WI38 (cell line): ENCODE measurements at regions not wholly inside any gene's neighbourhood (a gene's known extent, or its start where the extent isn't known, plus 50 kb on each side); places are given as distances from the start of the nearest gene placed in this dataset.

Experiments
- H3K4me3 ChIP-seq: 2 replicates; pipeline ENCODE4 v1.5.1; 2011; ENCODE audit warnings: low read depth, mild to moderate bottlenecking, control low read depth, low read length
- TF ChIP-seq, protein P1 (sequence below): IDR thresholded peaks from 2 replicates; pipeline ENCODE4 v1.5.1; 2012; ENCODE audit warnings: low read depth, mild to moderate bottlenecking, control low read depth, low read length

DNA sequence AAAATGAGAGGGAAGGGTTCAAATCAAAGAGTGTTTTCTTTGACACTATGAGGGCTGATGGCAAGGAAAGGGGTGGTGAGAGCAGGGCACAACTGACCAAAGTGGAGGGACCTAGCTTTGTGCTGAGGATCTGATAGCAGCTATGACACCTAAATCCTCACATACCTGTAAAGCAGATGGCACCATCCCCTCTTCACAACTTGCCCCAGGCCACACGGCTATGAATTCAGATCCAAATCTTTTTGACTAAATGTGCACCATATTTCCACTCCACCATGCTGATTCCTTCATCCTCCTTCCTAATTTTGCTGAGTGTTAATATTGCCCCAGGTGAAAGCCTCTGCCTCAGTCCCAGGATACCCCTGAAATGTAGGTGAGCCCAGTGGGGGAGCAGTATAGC is 385.7 kb downstream of the PLPP3 start:
- TF ChIP-seq, protein P1, sequence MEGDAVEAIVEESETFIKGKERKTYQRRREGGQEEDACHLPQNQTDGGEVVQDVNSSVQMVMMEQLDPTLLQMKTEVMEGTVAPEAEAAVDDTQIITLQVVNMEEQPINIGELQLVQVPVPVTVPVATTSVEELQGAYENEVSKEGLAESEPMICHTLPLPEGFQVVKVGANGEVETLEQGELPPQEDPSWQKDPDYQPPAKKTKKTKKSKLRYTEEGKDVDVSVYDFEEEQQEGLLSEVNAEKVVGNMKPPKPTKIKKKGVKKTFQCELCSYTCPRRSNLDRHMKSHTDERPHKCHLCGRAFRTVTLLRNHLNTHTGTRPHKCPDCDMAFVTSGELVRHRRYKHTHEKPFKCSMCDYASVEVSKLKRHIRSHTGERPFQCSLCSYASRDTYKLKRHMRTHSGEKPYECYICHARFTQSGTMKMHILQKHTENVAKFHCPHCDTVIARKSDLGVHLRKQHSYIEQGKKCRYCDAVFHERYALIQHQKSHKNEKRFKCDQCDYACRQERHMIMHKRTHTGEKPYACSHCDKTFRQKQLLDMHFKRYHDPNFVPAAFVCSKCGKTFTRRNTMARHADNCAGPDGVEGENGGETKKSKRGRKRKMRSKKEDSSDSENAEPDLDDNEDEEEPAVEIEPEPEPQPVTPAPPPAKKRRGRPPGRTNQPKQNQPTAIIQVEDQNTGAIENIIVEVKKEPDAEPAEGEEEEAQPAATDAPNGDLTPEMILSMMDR: no peak
- no peak overlapping the region for H3K4me3 ChIP-seq

DNA sequence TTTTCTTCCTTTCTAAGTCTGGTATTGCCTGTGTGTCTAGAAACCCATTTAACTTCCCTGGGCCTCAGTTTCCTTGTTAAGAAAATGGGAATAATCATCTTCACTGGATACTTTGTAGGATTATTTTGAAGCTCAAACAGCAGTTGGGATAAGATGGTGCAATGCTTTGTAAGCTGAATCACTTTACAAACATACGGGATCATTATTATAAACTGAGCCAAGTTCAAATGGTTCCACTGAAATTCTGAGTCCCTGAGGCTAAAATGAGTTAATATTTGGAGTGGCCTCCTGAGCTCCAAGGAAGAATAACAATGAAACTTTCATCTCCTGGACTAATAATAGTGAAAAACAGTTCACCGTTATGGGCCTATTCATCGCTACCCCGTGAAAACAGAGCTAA is 388.0 kb downstream of the PLPP3 start:
- no peak overlapping the region for H3K4me3 ChIP-seq
- TF ChIP-seq, protein P1: no peak

DNA sequence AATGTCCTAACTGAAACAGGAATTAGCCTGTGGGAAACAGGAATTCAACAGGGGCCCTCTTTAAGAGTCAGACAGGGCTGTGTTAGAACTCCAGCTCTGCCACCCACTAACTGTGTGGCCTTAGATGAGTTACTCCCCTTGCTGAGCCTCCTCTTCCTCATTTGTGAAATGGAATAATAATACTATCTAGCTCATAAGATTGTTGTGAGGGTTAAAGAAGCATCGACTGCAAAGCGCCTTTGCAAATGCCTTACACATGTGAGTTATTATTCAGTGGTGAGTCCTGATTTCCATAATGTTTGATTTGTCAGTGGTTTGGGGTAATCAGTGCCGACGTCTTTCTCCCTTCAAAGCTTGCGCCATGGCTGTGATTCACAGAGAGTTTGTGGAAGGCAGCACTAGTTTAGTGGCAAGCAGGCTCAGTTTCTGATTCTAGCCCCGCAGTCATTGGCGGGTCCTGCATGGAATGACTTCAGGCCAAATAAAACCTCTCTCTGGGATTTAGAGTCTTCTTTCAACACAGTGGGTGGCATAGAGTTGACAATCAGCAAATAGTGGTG is 388.5 kb downstream of the PLPP3 start:
- no peak overlapping the region for H3K4me3 ChIP-seq
- TF ChIP-seq, protein P1: no peak

GRCh38 chr1:56189946-56190805 is 389.2 kb downstream of the PLPP3 start:
- no peak overlapping the region for H3K4me3 ChIP-seq
- TF ChIP-seq, protein P1: no peak

GRCh38 chr1:56189454-56189853 is 389.9 kb downstream of the PLPP3 start:
- H3K4me3 ChIP-seq: no peak overlapping the region
- TF ChIP-seq, protein P1: no peak

DNA sequence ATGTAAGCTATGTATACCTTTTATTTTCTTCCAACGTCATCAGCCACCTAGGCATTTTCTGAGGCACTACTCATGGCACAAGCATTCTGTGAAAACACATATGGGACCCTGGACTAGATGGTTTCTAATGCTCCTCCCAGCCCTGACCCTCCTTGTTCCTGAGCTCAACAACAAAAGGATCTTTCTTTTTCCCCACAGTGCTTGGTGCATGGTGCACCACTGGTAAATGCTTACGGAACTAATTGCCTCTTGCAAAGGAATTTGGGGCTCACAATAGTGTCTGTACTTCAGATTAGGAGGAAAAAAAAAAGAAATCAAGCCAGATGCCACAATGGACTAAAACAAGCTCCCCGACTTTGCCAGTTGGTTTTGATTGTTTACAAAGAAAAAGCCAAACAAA is 390.5 kb downstream of the PLPP3 start:
- TF ChIP-seq, protein P1: no peak
- no peak overlapping the region for H3K4me3 ChIP-seq

DNA sequence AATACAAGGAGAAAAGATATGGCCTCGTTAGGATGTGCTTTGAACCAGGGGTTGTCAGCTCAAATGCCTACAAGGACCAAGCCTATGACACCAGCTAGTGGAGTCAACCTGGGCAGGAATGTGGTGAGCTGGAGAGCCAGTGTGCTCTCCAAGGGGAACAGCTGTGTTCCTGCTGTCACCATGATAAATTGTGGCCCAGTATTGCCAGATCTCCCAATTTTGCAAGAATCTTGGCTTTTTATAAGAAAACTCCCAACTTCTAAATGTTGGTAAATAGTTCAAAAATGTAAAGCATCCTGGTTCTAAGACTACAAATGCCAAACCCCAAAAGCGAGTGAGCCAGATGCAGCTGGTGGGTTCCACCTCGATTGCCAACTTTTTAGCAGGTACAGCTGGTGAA is 391.1 kb downstream of the PLPP3 start:
- TF ChIP-seq, protein P1: no peak
- no peak overlapping the region for H3K4me3 ChIP-seq
